Activated T-cell treated with anti-CD3 and anti-CD28 coated beads, Interleukin-2, amount 50 U/mL, for 72 hours (primary cell): ENCODE measurements at regions not wholly inside any gene's neighbourhood (a gene's known extent, or its start where the extent isn't known, plus 50 kb on each side); places are given as distances from the start of the nearest gene placed in this dataset.
"Not testable (repeated sequence)": the region's sequence is repeated elsewhere in the genome, so short reads cannot be mapped to it uniquely, and the experiment has no call there.

Experiments used
- ATAC-seq, 2 donors: fragments of 150-1000 bp; cut with Tn5 transposase; replicated peaks in 1 of 2; 2 replicates each; pipeline ENCODE4 v1.10.0; 2021; ENCODE audit warnings: moderate library complexity in 2 of 2, mild to moderate bottlenecking in 1 of 2
- DNase-seq, 2 donors: peaks; one replicate each; pipeline ENCODE4 v3.0.0; 2021 to 2022; ENCODE audit warnings: mixed read lengths in 1 of 2
- H3K27ac Mint-ChIP-seq: one replicate; pipeline ENCODE4 v1.8.0; 2022; ENCODE audit warnings: mild to moderate bottlenecking, moderate library complexity, mixed read lengths
- H3K27me3 Mint-ChIP-seq: one replicate; pipeline ENCODE4 v1.8.0; 2022; ENCODE audit warnings: low read depth, mixed read lengths
- H3K36me3 Mint-ChIP-seq, 2 donors: one replicate each; pipeline ENCODE4 v1.8.0; 2022; ENCODE audit warnings: mixed read lengths in 2 of 2, mild to moderate bottlenecking in 1 of 2; ENCODE audit not compliant: insufficient read depth in 2 of 2
- H3K4me1 Mint-ChIP-seq: one replicate; pipeline ENCODE4 v1.8.0; 2022; ENCODE audit warnings: low read depth, mixed read lengths
- H3K4me3 Mint-ChIP-seq, 2 donors: one replicate each; pipeline ENCODE4 v1.8.0; 2022; ENCODE audit warnings: mild to moderate bottlenecking in 2 of 2, mixed read lengths in 2 of 2, moderate library complexity in 2 of 2
- H3K9me3 Mint-ChIP-seq, 2 donors: one replicate each; pipeline ENCODE4 v1.8.0; 2022; ENCODE audit warnings: mixed read lengths in 2 of 2

DNA sequence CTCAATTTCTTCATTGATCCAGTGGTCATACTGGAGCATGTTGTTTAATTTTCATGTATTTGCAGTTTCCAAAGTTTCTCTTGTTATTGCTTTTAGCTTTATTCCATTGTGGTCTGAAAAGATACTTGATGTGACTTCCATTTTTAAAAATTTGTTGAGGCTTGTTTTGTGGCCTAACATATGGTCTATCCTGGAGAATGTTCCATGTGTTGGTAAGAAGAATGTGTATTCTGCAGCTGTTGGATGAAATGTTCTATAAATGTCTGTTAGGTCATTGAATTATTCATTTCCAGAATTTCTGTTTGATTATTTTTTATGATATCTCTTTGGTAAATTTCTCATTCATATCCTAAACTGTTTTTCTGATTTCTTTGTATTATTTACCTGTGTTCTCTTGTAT, 139.8 kb upstream of the THUMPD2 start:
- peaks cover 0 to 2% of the 10 kb centered on the region in 2 donors for H3K9me3 Mint-ChIP-seq
- H3K27me3 Mint-ChIP-seq: no peaks in the 10 kb centered on the region
- DNase-seq: no peak
- peak overlapping the region; percentile 58 to 81 for H3K4me3 Mint-ChIP-seq
- peak overlapping the region; percentile 58 for H3K27ac Mint-ChIP-seq
- H3K36me3 Mint-ChIP-seq: peaks cover 2 to 5% of the 10 kb centered on the region in 2 donors
- ATAC-seq: no peak
- peaks cover 67% of the 10 kb centered on the region for H3K4me1 Mint-ChIP-seq

DNA sequence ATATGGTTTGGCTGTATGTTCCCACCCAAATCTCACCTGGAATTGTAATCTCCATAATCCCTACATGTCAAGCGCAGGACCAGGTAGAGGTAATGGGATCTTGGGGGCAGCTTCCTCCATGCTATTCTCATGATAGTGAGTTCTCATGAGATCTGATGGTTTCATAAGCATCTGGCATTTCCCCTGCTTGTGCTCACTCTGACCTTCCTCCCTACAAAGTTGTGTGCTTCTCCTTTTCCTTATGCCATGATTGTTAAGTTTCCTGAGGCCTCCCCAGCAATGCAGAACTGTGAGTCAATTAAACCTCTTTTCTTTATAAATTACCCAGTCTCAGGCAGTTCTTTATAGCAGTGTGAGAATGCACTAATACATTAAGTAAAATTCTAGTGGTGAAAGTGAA, 138.3 kb upstream of the THUMPD2 start:
- not testable (repeated sequence) for DNase-seq, H3K9me3 Mint-ChIP-seq, H3K27ac Mint-ChIP-seq, H3K27me3 Mint-ChIP-seq, H3K36me3 Mint-ChIP-seq, ATAC-seq
- Mint-ChIP-seq H3K4me3 (peak overlapping the region in 1 of 2 donors; percentile 10), H3K4me1 (peaks cover 68% of the 10 kb centered on the region)

DNA sequence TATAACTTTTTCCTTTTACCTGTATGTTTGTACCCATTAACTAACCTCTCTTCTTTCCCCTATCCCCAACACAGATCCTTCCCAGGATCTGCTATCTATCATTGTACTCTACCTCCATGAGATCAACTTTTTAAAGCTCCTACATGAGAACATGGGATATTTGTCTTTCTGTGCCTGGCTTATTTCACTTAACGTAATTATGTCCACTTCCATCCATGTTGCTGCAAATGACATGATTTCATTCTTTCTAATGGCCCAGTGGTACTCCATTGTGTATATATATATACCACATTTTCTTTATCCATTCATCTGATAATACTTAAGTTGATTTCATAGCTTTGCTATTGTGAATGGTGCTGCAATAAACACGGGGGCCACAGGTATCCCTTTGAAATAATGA, 135.9 kb upstream of the THUMPD2 start:
- Mint-ChIP-seq H3K9me3 (peaks cover 0 to 2% of the 10 kb centered on the region in 2 donors), H3K27me3 (peaks cover 3% of the 10 kb centered on the region), H3K36me3 (peaks cover 2 to 5% of the 10 kb centered on the region in 2 donors), H3K4me1 (peaks cover 52% of the 10 kb centered on the region), H3K4me3 (no peak overlapping the region), H3K27ac (no peak overlapping the region)
- ATAC-seq (no peak), DNase-seq (no peak)

DNA sequence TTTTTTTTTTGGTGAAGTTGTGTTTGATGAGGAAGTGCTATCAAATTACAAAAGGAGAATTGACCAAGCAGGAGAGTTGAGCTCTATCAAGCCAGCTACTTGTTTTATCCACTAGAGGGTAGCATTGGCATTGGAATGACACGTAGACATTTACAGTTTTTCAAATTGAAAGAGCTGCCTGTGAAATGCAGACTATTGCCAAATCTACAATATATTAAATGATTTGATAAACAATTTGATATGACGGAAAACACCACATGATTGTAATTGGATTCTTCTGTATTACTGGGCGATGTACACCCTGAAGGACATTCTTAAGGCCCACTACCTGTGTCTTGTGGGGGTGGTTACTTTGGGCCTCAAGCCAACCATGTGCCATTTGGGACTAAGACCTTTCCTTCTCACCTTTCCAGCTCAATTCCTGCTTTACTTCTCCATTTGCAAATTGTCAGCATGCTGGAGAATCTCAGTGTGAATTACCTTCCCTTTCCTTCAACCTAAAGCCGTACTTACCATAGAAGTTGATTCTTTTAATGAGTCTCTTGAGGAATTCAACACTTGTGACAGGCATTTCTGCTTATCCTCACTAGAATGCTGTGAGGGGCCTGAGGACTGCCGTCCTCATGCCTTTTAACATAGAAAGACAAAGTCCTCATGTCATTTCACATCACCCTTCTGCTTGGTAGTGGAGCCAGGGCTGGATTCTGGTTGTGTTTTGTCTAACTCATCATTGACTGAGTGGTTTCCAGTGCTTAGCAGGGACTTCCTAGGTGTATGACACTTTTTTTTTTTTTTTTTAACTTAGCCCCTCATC, 134.8 kb upstream of the THUMPD2 start:
- Mint-ChIP-seq H3K9me3 (no peaks in the 10 kb centered on the region), H3K4me3 (no peak overlapping the region), H3K27ac (peak overlapping the region; percentile 82), H3K4me1 (peaks cover 42% of the 10 kb centered on the region), H3K36me3 (peaks cover 0 to 2% of the 10 kb centered on the region in 2 donors), H3K27me3 (peaks cover 6% of the 10 kb centered on the region)
- DNase-seq (peak; percentile 3 to 32), ATAC-seq (peak; percentile 74)

DNA sequence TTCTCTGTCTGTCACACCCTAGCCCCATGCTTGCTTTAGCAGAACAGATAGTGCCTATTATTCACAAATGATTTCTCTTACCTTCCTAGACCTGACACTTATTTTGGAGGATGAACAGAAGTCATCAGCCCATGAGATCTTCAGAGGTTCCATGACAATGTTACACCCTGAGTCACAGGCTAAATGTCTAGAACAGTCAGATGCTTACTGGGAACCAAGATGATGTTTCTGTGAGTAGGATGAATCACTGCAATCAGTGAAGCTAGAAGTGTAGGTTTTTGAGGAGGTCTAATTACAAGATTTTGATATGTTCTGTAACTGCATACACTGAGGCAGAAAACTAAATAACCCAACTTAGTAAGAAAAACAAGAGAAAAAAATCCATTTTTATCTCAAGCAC, 123.0 kb upstream of the THUMPD2 start:
- peak; percentile 97 for ATAC-seq
- H3K27me3 Mint-ChIP-seq: peaks cover 8% of the 10 kb centered on the region
- peak overlapping the region in 1 of 2 donors; percentile 5 for H3K4me3 Mint-ChIP-seq
- H3K27ac Mint-ChIP-seq: peak overlapping the region; percentile 27
- no peak for DNase-seq
- H3K9me3 Mint-ChIP-seq: no peaks in the 10 kb centered on the region
- H3K36me3 Mint-ChIP-seq: peaks cover 0 to 2% of the 10 kb centered on the region in 2 donors
- peaks cover 17% of the 10 kb centered on the region for H3K4me1 Mint-ChIP-seq

DNA sequence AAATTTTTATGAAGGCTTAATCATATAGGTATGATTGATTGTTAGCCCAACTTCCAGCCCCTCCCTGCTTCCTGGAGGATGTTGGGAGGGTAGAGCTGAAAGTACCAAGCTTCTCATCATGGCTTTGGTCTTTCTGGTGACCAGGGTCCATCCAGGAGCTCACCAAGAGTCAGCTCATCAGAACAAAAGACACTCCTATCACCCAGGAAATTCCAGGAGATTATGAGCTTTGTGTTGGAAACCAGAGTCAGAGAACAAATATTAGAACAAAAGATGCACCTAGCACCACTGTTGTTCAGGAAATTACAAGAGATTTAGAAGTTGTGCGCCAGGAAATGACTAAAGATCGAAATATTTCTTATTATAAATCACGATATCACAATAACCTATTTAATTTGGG, 119.9 kb upstream of the THUMPD2 start:
- DNase-seq (no peak), ATAC-seq (no peak)
- Mint-ChIP-seq H3K9me3 (no peaks in the 10 kb centered on the region), H3K27ac (no peak overlapping the region), H3K4me1 (peaks cover 17% of the 10 kb centered on the region), H3K4me3 (no peak overlapping the region), H3K36me3 (peaks cover 0 to 2% of the 10 kb centered on the region in 2 donors), H3K27me3 (no peaks in the 10 kb centered on the region)

DNA sequence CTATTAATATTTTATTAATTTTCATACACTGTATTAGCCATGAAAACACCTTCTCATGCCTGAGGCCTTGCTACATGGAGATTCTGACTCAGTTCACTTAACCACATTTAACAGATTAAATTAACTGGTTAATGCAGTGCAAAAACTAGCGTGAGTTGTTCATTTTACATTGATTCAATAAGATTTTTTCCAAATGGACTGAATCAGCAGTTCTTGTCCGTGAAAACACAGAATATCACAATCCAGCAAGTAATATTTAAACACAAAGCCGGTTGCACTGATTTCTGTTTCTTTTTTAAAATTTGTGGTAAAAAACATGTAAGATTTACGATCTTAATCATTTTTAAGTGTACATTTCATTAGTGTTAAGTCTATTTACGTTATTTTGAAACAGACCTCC, 118.2 kb upstream of the THUMPD2 start:
- no peaks in the 10 kb centered on the region for H3K9me3 Mint-ChIP-seq
- peaks cover 0 to 2% of the 10 kb centered on the region in 2 donors for H3K36me3 Mint-ChIP-seq
- no peak for ATAC-seq
- H3K27me3 Mint-ChIP-seq: no peaks in the 10 kb centered on the region
- no peak for DNase-seq
- no peak overlapping the region for H3K4me3 Mint-ChIP-seq
- H3K27ac Mint-ChIP-seq: no peak overlapping the region
- peaks cover 10% of the 10 kb centered on the region for H3K4me1 Mint-ChIP-seq

DNA sequence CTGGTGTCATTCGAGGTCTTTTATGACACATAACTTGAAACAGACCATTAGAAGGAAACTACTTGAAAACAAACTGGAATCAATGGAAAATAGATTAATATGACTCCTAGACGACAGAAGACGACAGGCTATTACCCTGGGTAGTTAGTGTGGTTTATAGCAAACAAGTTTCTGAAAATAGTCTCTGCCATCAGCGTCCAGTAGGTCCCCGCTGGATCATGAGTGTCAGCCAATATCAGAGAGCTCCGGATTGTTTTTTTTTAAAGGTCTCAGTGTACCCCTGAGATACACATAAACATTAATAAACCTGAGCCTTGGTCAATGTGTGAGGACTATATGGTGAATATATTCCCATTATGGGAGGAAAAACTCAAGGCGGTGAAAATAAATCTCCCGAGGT, 115.0 kb upstream of the THUMPD2 start:
- Mint-ChIP-seq H3K27me3 (no peaks in the 10 kb centered on the region), H3K4me1 (no peaks in the 10 kb centered on the region), H3K9me3 (no peaks in the 10 kb centered on the region), H3K27ac (no peak overlapping the region), H3K4me3 (no peak overlapping the region), H3K36me3 (no peaks in the 10 kb centered on the region)
- no peak for ATAC-seq
- no peak for DNase-seq

DNA sequence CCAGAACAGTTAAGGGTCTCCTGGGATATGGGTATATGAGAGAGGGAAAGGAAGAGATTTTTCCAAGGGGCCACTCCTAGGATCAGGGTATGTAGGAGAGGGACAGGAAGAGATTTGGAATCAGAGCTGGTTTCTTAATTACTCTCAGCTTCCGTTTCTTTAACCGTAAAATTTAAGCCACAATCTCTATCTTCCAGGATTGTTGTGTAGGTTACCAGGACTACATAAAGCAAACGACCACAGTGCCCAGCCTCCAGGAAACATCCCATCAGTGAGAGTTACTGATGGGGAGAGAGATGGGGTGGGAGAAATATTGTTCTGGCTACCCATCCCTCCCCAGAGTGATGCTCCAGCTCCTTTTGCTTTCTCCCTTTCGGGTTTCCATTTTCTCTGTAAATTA, 114.6 kb upstream of the THUMPD2 start:
- DNase-seq (no peak), ATAC-seq (no peak)
- H3K27me3 Mint-ChIP-seq: no peaks in the 10 kb centered on the region
- no peaks in the 10 kb centered on the region for H3K36me3 Mint-ChIP-seq
- no peaks in the 10 kb centered on the region for H3K9me3 Mint-ChIP-seq
- no peaks in the 10 kb centered on the region for H3K4me1 Mint-ChIP-seq
- H3K4me3 Mint-ChIP-seq: no peak overlapping the region
- no peak overlapping the region for H3K27ac Mint-ChIP-seq

DNA sequence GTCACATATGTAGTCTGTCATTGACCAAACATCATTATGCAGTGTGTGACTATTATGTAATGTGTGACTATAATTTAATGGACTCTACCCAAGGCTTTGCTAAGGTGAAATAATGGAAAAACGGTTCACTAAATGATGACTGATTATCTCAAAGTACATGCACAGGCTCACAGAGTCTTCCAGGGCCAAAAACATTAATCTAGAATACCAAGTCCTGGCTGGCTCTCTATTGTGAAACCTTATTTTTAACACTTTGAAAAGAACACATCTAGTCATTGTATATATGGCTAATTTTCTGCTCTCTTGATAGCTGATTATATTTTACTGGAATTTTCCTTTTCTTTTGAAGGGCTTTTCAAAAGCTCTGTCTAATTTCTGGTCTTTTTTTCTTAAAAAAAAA, 102.9 kb upstream of the THUMPD2 start:
- Mint-ChIP-seq H3K4me3 (no peak overlapping the region), H3K36me3 (no peaks in the 10 kb centered on the region), H3K4me1 (no peaks in the 10 kb centered on the region), H3K27me3 (no peaks in the 10 kb centered on the region), H3K27ac (no peak overlapping the region), H3K9me3 (peaks cover 0 to 2% of the 10 kb centered on the region in 2 donors)
- ATAC-seq (no peak), DNase-seq (no peak)

DNA sequence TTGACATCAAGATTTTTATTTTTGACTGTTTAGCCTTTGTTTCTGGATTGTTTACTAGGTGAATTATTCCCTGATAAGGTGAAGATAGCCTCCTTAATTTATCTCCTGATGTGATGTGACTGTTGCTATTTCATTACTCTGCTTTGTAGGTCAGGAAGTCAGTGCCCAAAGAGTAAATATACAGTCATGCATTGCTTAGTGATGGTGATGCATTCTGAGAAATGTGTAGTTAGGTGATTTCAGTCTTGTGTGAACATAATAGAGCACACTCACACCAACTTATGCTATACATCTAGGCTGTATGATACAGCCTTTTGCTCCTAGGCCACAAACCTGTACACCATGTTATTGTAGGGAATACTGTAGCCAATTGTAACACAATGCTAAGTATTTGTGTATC, 102.4 kb upstream of the THUMPD2 start:
- Mint-ChIP-seq H3K4me1 (no peaks in the 10 kb centered on the region), H3K36me3 (no peaks in the 10 kb centered on the region), H3K27ac (no peak overlapping the region), H3K9me3 (peaks cover 0 to 2% of the 10 kb centered on the region in 2 donors), H3K4me3 (no peak overlapping the region), H3K27me3 (no peaks in the 10 kb centered on the region)
- DNase-seq: no peak
- peak in 1 of 2 donors; percentile 65 for ATAC-seq

DNA sequence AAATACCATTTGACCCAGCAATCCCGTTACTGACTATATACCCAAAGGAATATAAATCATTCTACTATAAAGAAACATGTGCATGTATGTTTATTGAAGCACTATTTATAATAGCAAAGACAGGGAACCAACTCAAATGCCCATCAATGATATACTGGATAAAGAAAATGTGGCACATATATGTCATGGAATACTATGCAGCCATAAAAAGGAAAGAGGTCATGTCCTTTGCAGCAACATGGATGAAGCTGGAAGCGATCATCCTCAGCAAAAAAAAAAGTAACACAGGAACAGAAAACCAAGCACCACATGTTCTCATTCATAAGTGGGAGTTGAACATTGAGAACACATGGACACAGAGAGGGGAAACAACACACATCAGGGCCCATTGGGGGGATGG, 99.9 kb upstream of the THUMPD2 start:
- not testable (repeated sequence) for ATAC-seq, H3K36me3 Mint-ChIP-seq, H3K27me3 Mint-ChIP-seq

DNA sequence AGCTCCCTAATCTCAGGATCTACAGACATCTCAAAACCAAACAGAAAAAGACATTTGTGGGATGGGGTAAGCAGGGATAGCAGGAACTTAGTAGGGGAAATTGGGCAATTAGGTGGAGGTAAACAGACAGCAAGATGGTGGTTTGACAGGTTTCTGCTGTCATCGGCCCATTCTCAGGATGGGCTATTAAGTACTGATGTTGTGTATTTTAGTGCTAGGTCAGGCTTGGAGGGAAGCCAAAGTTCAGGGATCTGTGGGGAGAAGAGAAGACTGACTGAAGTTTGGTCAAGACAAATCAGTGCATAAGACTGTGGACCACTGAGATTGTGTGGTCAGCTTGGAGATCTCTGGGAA, 96.8 kb upstream of the THUMPD2 start:
- ATAC-seq: no peak
- no peak overlapping the region for H3K4me3 Mint-ChIP-seq
- H3K4me1 Mint-ChIP-seq: no peaks in the 10 kb centered on the region
- H3K27me3 Mint-ChIP-seq: peaks cover 4% of the 10 kb centered on the region
- no peak overlapping the region for H3K27ac Mint-ChIP-seq
- H3K9me3 Mint-ChIP-seq: peaks cover 0 to 2% of the 10 kb centered on the region in 2 donors
- no peak for DNase-seq
- H3K36me3 Mint-ChIP-seq: no peaks in the 10 kb centered on the region

More for the DNA sequence above, 99.9 kb upstream of the THUMPD2 start:
- H3K9me3 Mint-ChIP-seq, DNase-seq, H3K4me1 Mint-ChIP-seq, H3K4me3 Mint-ChIP-seq, H3K27ac Mint-ChIP-seq: not testable (repeated sequence)
